Adrenal gland (tissue), 9 donors: ENCODE measurements at regions not wholly inside any gene's neighbourhood (a gene's known extent, or its start where the extent isn't known, plus 50 kb on each side); places are given as distances from the start of the nearest gene placed in this dataset.

ENCODE experiments used
- DNase-seq, 7 donors: peaks; one replicate each; pipeline ENCODE4 v3.0.0-alpha.2; 2019 to 2020
- H3K27ac ChIP-seq, 5 donors: fragments of 200-600 bp; sonication (generic) in 4 of 5; 1 replicate in 3 of 5; 2 replicates in 2 of 5; pipeline versions ENCODE4 v1.5.1 to v1.8.0; 2016 to 2020; ENCODE audit warnings: mild to moderate bottlenecking in 1 of 5
- H3K27me3 ChIP-seq: fragments of 200-600 bp; 2 replicates; pipeline ENCODE4 v1.8.0; 2021
- H3K36me3 ChIP-seq, 2 donors: fragments of 200-600 bp; replicated peaks in 1 of 2; 1 replicate in 1 of 2; 2 replicates in 1 of 2; pipeline versions ENCODE4 v1.5.1 to v1.8.0; 2018 to 2022
- H3K4me1 ChIP-seq, 2 donors: fragments of 200-600 bp; replicated peaks in 1 of 2; 1 replicate in 1 of 2; 2 replicates in 1 of 2; pipeline versions ENCODE4 v1.5.1 to v1.8.0; 2018 to 2021
- H3K4me3 ChIP-seq, 4 donors: fragments of 200-600 bp; sonication (generic) in 3 of 4; one replicate each; pipeline ENCODE4 v1.5.1; 2016 to 2018
- H3K9me3 ChIP-seq, 3 donors: fragments of 200-600 bp; sonication (generic) in 1 of 3; replicated peaks in 1 of 3; 1 replicate in 2 of 3; 2 replicates in 1 of 3; pipeline versions ENCODE4 v1.5.1 to v1.8.0; 2016 to 2021
- CTCF ChIP-seq, 6 experiments: fragments of 450-650 bp in 4 of 6; fragments of 200-600 bp in 2 of 6; sonication (generic) in 1 of 6; IDR thresholded peaks; 1 replicate in 5 of 6; 2 replicates in 1 of 6; pipeline versions ENCODE4 v1.5.1 to v1.8.0; 2016 to 2021; ENCODE audit warnings: antibody characterized with exemption in 6 of 6, mild to moderate bottlenecking in 2 of 6, moderate library complexity in 1 of 6
- POLR2A ChIP-seq, 2 donors: fragments of 450-650 bp; IDR thresholded peaks; one replicate each; pipeline ENCODE4 v1.6.1; 2017; ENCODE audit warnings: antibody characterized with exemption in 2 of 2, mild to moderate bottlenecking in 2 of 2, moderate library complexity in 1 of 2
- WGBS, 4 donors: extraction: QIAGEN DNeasy Blood & Tissue Kit in 2 of 4; methylation state at CpG; one replicate each; pipeline versions ENCODE4 v1.1.5 to v1.1.7; 2013 to 2017; 5-methylcytosine and 5-hydroxymethylcytosine counted together
- intact Hi-C, 2 donors: fragments of 100-400 bp; cut with DNase I; formaldehyde crosslinking; loops; one replicate each; pipeline versions ENCODE4 v1.14.1 to v1.15.0; 2022 to 2023
- donor health status: healthy with polysubstance abuse.
- donor health status: Bipolar disorder and iron deficiency.
- donor health status: DM: yes; HTN: yes; CAD: no.
- donor health status: DM: no; HTN: no; CAD: no.
- donor health status: DM: no; HTN: no; CAD: no.

- H3K27ac ChIP-seq = no peak overlapping the region
- no peaks in the 10 kb centered on the region for H3K36me3 ChIP-seq
- H3K4me1 ChIP-seq = no peaks in the 10 kb centered on the region
- no peaks in the 10 kb centered on the region for H3K27me3 ChIP-seq
- no peak for TF ChIP-seq CTCF (IDR thresholded peaks at IDR 0.05)
- TF ChIP-seq POLR2A (IDR thresholded peaks at IDR 0.05) = no peak
- 39 to 52% (median 48%) methylated on average over 4 of the region's 4 CpGs for WGBS, 4 donors
- H3K4me3 ChIP-seq = no peak overlapping the region
- no peaks in the 10 kb centered on the region for H3K9me3 ChIP-seq
- intact Hi-C loops = no loop called here
- no peak for DNase-seq
These were observed 69.5 kb upstream of the TDRD3 start for GRCh38 chr13:60327511-60327910.

- H3K27ac ChIP-seq = no peak overlapping the region
- no peaks in the 10 kb centered on the region for H3K9me3 ChIP-seq
- no peaks in the 10 kb centered on the region for H3K36me3 ChIP-seq
- H3K4me3 ChIP-seq = no peak overlapping the region
- TF ChIP-seq POLR2A (IDR thresholded peaks at IDR 0.05) (no peak), CTCF (IDR thresholded peaks at IDR 0.05) (no peak)
- intact Hi-C loops = no loop called here
- H3K4me1 ChIP-seq = no peaks in the 10 kb centered on the region
- no peak for DNase-seq
- no peaks in the 10 kb centered on the region for H3K27me3 ChIP-seq
- whole genome bisulfite sequencing, 4 donors = 58 to 74% (median 67%) methylated on average over 2 of the region's 2 CpGs
These were observed 68.9 kb upstream of the TDRD3 start for GRCh38 chr13:60328073-60328472.

DNA sequence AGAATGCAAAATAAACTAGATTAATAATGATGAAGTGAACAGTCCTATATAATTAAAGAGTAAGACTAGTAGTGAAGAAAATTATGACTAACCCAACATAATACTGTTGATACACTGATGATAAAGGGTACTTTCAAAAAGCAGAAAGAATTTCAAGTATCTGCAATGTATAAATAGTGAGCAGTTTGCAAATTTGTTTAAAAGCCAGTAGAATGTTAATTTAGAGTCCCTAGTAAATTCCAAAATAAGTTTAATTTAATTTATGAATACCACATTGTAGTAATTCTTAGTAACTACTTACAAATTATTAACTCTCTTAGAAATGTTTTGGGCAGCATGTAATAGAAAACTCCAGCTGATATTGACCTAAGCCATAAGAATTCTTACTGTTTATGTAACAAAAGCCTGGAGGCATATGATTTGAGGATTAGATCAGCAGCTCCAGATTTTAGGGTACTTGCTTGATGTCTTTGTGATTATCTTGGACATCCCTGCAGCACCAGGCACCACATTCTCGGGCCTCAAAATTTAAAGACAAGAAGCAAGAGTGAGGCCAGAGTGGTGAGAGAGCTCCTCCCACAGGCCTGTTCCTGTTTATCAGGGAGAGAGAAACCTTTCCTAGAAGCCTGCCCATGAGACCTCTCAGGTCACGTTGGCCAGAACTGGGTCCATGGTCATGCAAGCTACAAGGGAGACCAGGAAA, 67.6 kb upstream of the TDRD3 start:
- H3K27me3 ChIP-seq = no peaks in the 10 kb centered on the region
- DNase-seq = peak in 5 of 7 donors; percentile 10 to 29 (median 25)
- H3K4me1 ChIP-seq = no peaks in the 10 kb centered on the region
- no peak overlapping the region for H3K27ac ChIP-seq
- 39 to 45% (median 44%) methylated on average over 2 of the region's 2 CpGs for WGBS, 4 donors
- H3K36me3 ChIP-seq = no peaks in the 10 kb centered on the region
- peak in 1 of 6 experiments; percentile 15 for TF ChIP-seq CTCF (IDR thresholded peaks at IDR 0.05)
- no peak for TF ChIP-seq POLR2A (IDR thresholded peaks at IDR 0.05)
- H3K4me3 ChIP-seq = no peak overlapping the region
- H3K9me3 ChIP-seq = no peaks in the 10 kb centered on the region
- intact Hi-C loops = no loop called here

GRCh38 chr13:60331249-60332012, 65.6 kb upstream of the TDRD3 start:
- WGBS, 4 donors = 46 to 55% (median 52%) methylated on average over 4 of the region's 4 CpGs
- intact Hi-C loops = loop anchor here in 1 of 2 donors (10.0 kb wide), 1 partner anchor 103 kb away; no protein-coding TSS in a partner anchor

More at GRCh38 chr13:60331249-60332012, 65.6 kb upstream of the TDRD3 start:
- Histone ChIP-seq H3K27me3 (no peaks in the 10 kb centered on the region), H3K9me3 (no peaks in the 10 kb centered on the region), H3K36me3 (no peaks in the 10 kb centered on the region), H3K4me3 (no peak overlapping the region), H3K4me1 (peaks cover 0 to 4% of the 10 kb centered on the region in 2 donors), H3K27ac (no peak overlapping the region)
- TF ChIP-seq CTCF (IDR thresholded peaks at IDR 0.05) = no peak
- no peak for TF ChIP-seq POLR2A (IDR thresholded peaks at IDR 0.05)
- no peak for DNase-seq
